ENCODE measurements at regions not wholly inside any gene's neighbourhood (a gene's known extent, or its start where the extent isn't known, plus 50 kb on each side); places are given as distances from the start of the nearest gene placed in this dataset.

GRCh38 chr3:132787616-132788300, 65.5 kb upstream of the NPHP3 start:
- intact Hi-C loops (cut with micrococcal nuclease), result no loop called here
- H4K20me1 ChIP-seq (ENCODE audit: insufficient read depth), result no peaks in the 10 kb centered on the region; the same call in 1 of the 2 replicates
- H3K9ac ChIP-seq (ENCODE audit: low read length), result no peak overlapping the region
- ChIA-PET POLR2A (no interaction called here), RAD21 (ENCODE audit: low non-redundant PET in 1 of 2, low total read pairs in 2 of 2, uncharacterized antibody in 2 of 2, unreplicated experiment in 2 of 2) (no interaction called here), CTCF (no interaction called here)
- no peaks in the 10 kb centered on the region for H3K4me1 ChIP-seq (ENCODE audit: control insufficient read depth in 1 of 2, insufficient read depth in 2 of 2, low read length in 2 of 2)
- no peaks in the 10 kb centered on the region for H3K36me3 ChIP-seq (ENCODE audit: control insufficient read depth in 1 of 2, insufficient read depth in 2 of 2, low read length in 2 of 2)
- peaks cover 23% of the 10 kb centered on the region for H3K27me3 ChIP-seq (ENCODE audit: insufficient read depth, low read length)
- no peaks in the 10 kb centered on the region for H3K9me3 ChIP-seq (ENCODE audit: control insufficient read depth in 1 of 2, insufficient read depth in 1 of 2, low read depth in 1 of 2, low read length in 2 of 2)
- H3K9me2 ChIP-seq (ENCODE audit: insufficient read depth), result no peaks in the 10 kb centered on the region
- H2AFZ ChIP-seq (ENCODE audit: low read depth, low read length, poor library complexity, severe bottlenecking), result no peak overlapping the region
- H3K27ac ChIP-seq (ENCODE audit: low read depth, low read length), result no peak overlapping the region
- no TSS peak for BruUV-seq (replicated peaks)
- no peaks in the 10 kb centered on the region for H3K79me2 ChIP-seq (ENCODE audit: insufficient read depth, low read length)
- DNase-seq (ENCODE audit: low read depth, low spot score) (no peak), ATAC-seq (no peak)
- H3K4me2 ChIP-seq (ENCODE audit: low read length), result no peak overlapping the region
- H3K4me3 ChIP-seq (replicated peaks in 1 of 2; ENCODE audit: low read depth in 1 of 2, low read length in 2 of 2), result no peak overlapping the region
- TF ChIP-seq, protein P1, sequence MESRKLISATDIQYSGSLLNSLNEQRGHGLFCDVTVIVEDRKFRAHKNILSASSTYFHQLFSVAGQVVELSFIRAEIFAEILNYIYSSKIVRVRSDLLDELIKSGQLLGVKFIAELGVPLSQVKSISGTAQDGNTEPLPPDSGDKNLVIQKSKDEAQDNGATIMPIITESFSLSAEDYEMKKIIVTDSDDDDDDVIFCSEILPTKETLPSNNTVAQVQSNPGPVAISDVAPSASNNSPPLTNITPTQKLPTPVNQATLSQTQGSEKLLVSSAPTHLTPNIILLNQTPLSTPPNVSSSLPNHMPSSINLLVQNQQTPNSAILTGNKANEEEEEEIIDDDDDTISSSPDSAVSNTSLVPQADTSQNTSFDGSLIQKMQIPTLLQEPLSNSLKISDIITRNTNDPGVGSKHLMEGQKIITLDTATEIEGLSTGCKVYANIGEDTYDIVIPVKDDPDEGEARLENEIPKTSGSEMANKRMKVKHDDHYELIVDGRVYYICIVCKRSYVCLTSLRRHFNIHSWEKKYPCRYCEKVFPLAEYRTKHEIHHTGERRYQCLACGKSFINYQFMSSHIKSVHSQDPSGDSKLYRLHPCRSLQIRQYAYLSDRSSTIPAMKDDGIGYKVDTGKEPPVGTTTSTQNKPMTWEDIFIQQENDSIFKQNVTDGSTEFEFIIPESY (IDR thresholded peaks at IDR 0.05; ENCODE audit: extremely low read depth, insufficient replicate concordance, low read length), result no peak
- TF ChIP-seq CTCF (IDR thresholded peaks at IDR 0.05 in 2 of 3, conservative IDR thresholded peaks at IDR 0.05 in 1 of 3; ENCODE audit: borderline replicate concordance in 1 of 3, insufficient read depth in 1 of 3, low read depth in 2 of 3, low read length in 2 of 3) (no peak), JUND (IDR thresholded peaks at IDR 0.05) (no peak)

DNA sequence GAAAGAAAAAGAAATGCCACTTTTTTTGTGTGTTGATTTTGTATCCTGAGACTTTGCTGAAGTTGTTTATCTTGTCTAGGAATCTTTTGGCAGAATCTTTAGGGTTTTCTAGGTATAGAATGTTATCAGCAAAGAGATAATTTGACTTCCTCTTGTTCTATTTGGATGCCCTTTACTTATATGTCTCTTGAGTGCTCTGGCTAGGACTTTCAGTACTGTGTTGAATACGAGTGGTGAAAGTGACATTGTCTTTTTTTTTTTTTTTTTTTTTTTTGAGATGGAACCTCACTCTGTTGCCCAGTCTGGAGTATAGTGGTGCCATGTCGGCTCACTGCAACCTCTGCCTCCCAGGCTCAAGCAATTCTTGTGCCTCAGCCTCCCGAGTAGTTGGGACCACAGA, 64.7 kb upstream of the NPHP3 start:
- intact Hi-C loops (cut with micrococcal nuclease), result no loop called here
- Histone ChIP-seq H3K36me3 (ENCODE audit: control insufficient read depth in 1 of 2, insufficient read depth in 2 of 2, low read length in 2 of 2) (no peaks in the 10 kb centered on the region), H2AFZ (ENCODE audit: low read depth, low read length, poor library complexity, severe bottlenecking) (no peak overlapping the region), H3K27me3 (ENCODE audit: insufficient read depth, low read length) (peaks cover 17% of the 10 kb centered on the region), H3K9ac (ENCODE audit: low read length) (no peak overlapping the region), H3K4me2 (ENCODE audit: low read length) (no peak overlapping the region), H4K20me1 (ENCODE audit: insufficient read depth) (no peaks in the 10 kb centered on the region; the same call in 1 of the 2 replicates), H3K9me3 (ENCODE audit: control insufficient read depth in 1 of 2, insufficient read depth in 1 of 2, low read depth in 1 of 2, low read length in 2 of 2) (no peaks in the 10 kb centered on the region), H3K4me3 (replicated peaks in 1 of 2; ENCODE audit: low read depth in 1 of 2, low read length in 2 of 2) (no peak overlapping the region), H3K9me2 (ENCODE audit: insufficient read depth) (no peaks in the 10 kb centered on the region), H3K27ac (ENCODE audit: low read depth, low read length) (no peak overlapping the region), H3K4me1 (ENCODE audit: control insufficient read depth in 1 of 2, insufficient read depth in 2 of 2, low read length in 2 of 2) (no peaks in the 10 kb centered on the region), H3K79me2 (ENCODE audit: insufficient read depth, low read length) (no peaks in the 10 kb centered on the region)
- DNase-seq (ENCODE audit: low read depth, low spot score), result no peak
- no peak for ATAC-seq
- ChIA-PET POLR2A (no interaction called here), RAD21 (ENCODE audit: low non-redundant PET in 1 of 2, low total read pairs in 2 of 2, uncharacterized antibody in 2 of 2, unreplicated experiment in 2 of 2) (no interaction called here), CTCF (no interaction called here)
- no TSS peak for BruUV-seq (replicated peaks)
- TF ChIP-seq FOSL1 (IDR thresholded peaks at IDR 0.05; ENCODE audit: low read depth), result no peak
- TF ChIP-seq REST (IDR thresholded peaks at IDR 0.05; ENCODE audit: low read depth), result no peak
- no peak for TF ChIP-seq YY1 (IDR thresholded peaks at IDR 0.05; ENCODE audit: extremely low read depth, insufficient replicate concordance, low read depth, low read length)
- no peak for TF ChIP-seq CEBPB (IDR thresholded peaks at IDR 0.05; ENCODE audit: low read depth)
- no peak for TF ChIP-seq TCF7L2 (IDR thresholded peaks at IDR 0.05; ENCODE audit: borderline replicate concordance, extremely low read depth, insufficient read depth, insufficient read length)

All from HCT116 (cell line).